CD14-positive monocyte (primary cell): ENCODE measurements at regions not wholly inside any gene's neighbourhood (a gene's known extent, or its start where the extent isn't known, plus 50 kb on each side); places are given as distances from the start of the nearest gene placed in this dataset.

ENCODE experiments used
- DNase-seq, 3 donors: peaks; one replicate each; pipeline ENCODE4 v3.0.0-alpha.2; 2011 to 2022
- H2AFZ ChIP-seq: 2 replicates; pipeline ENCODE4 v1.6.0; 2012; ENCODE audit warnings: mild to moderate bottlenecking, low read depth, low read length, inconsistent platforms; ENCODE audit not compliant: insufficient read depth, poor library complexity, severe bottlenecking
- H3K27ac ChIP-seq, 2 donors: 1 replicate in 1 of 2; 2 replicates in 1 of 2; pipeline ENCODE4 v1.5.1; 2012 to 2013; ENCODE audit warnings: low read length in 2 of 2, control low read depth in 1 of 2, inconsistent platforms in 1 of 2, low read depth in 1 of 2, mild to moderate bottlenecking in 1 of 2
- H3K27me3 ChIP-seq, 2 donors: one replicate each; pipeline versions ENCODE4 v1.6.0 to v1.6.1; 2011 to 2013; ENCODE audit warnings: low read length in 2 of 2; ENCODE audit not compliant: control insufficient read depth in 2 of 2, insufficient read depth in 2 of 2
- H3K36me3 ChIP-seq, 2 donors: replicated peaks in 1 of 2; 1 replicate in 1 of 2; 2 replicates in 1 of 2; pipeline versions ENCODE4 v1.5.1 to v1.6.1; 2012 to 2013; ENCODE audit warnings: low read length in 2 of 2, control low read depth in 1 of 2, inconsistent platforms in 1 of 2, mild to moderate bottlenecking in 1 of 2; ENCODE audit not compliant: insufficient read depth in 2 of 2, control insufficient read depth in 1 of 2
- H3K4me1 ChIP-seq, 2 donors: 1 replicate in 1 of 2; 2 replicates in 1 of 2; pipeline versions ENCODE4 v1.5.1 to v1.6.1; 2012 to 2013; ENCODE audit warnings: low read length in 2 of 2, control low read depth in 1 of 2, inconsistent platforms in 1 of 2, mild to moderate bottlenecking in 1 of 2, moderate library complexity in 1 of 2; ENCODE audit not compliant: insufficient read depth in 2 of 2, control insufficient read depth in 1 of 2
- H3K4me2 ChIP-seq: replicated peaks from 2 replicates; pipeline ENCODE3; 2012; ENCODE audit warnings: low read length, moderate library complexity, mild to moderate bottlenecking; ENCODE audit not compliant: poor library complexity, severe bottlenecking; ENCODE audit errors: extremely low read depth
- H3K4me3 ChIP-seq, 3 experiments: fragments of 200-600 bp in 1 of 3; sonication (generic) in 1 of 3; replicated peaks in 1 of 3; 1 replicate in 2 of 3; 2 replicates in 1 of 3; pipeline ENCODE4 v1.5.1; 2011 to 2013; ENCODE audit warnings: low read length in 3 of 3, mild to moderate bottlenecking in 3 of 3, control low read depth in 2 of 3, low read depth in 2 of 3, inconsistent platforms in 1 of 3, moderate library complexity in 1 of 3
- H3K79me2 ChIP-seq: 2 replicates; pipeline ENCODE4 v1.6.0; 2012; ENCODE audit warnings: mild to moderate bottlenecking, control low read depth, inconsistent platforms, low read length, moderate library complexity; ENCODE audit not compliant: insufficient read depth
- H3K9ac ChIP-seq: 2 replicates; pipeline ENCODE4 v1.6.0; 2017; ENCODE audit warnings: low read length, mild to moderate bottlenecking; ENCODE audit not compliant: insufficient read depth, poor library complexity, severe bottlenecking
- H3K9me3 ChIP-seq, 2 donors: replicated peaks in 1 of 2; 1 replicate in 1 of 2; 2 replicates in 1 of 2; pipeline versions ENCODE4 v1.5.1 to v1.6.1; 2012 to 2013; ENCODE audit warnings: low read length in 2 of 2, control low read depth in 1 of 2; ENCODE audit not compliant: control insufficient read depth in 1 of 2, insufficient read depth in 1 of 2
- H4K20me1 ChIP-seq: 2 replicates; pipeline ENCODE4 v1.6.0; 2012; ENCODE audit warnings: mild to moderate bottlenecking, low read length, control low read depth, moderate library complexity; ENCODE audit not compliant: insufficient read depth
- H3K27ac Mint-ChIP-seq, 7 donors: one replicate each; pipeline ENCODE4 v1.8.0; 2020; ENCODE audit warnings: mild to moderate bottlenecking in 7 of 7, mixed read lengths in 7 of 7, moderate library complexity in 6 of 7, inconsistent platforms in 2 of 7
- H3K27me3 Mint-ChIP-seq, 3 donors: one replicate each; pipeline ENCODE4 v1.8.0; 2021 to 2022; ENCODE audit warnings: low read depth in 3 of 3, mild to moderate bottlenecking in 3 of 3, mixed read lengths in 3 of 3, moderate library complexity in 3 of 3, inconsistent platforms in 1 of 3
- H3K36me3 Mint-ChIP-seq, 2 donors: one replicate each; pipeline ENCODE4 v1.8.0; 2020; ENCODE audit warnings: mixed read lengths in 2 of 2, inconsistent platforms in 1 of 2, mild to moderate bottlenecking in 1 of 2
- H3K4me1 Mint-ChIP-seq: one replicate; pipeline ENCODE4 v1.8.0; 2020; ENCODE audit warnings: mild to moderate bottlenecking, mixed read lengths
- H3K4me3 Mint-ChIP-seq, 2 donors: one replicate each; pipeline ENCODE4 v1.8.0; 2020; ENCODE audit warnings: mild to moderate bottlenecking in 2 of 2, mixed read lengths in 2 of 2, moderate library complexity in 1 of 2
- H3K9me3 Mint-ChIP-seq, 7 donors: one replicate each; pipeline ENCODE4 v1.8.0; 2020 to 2022; ENCODE audit warnings: mixed read lengths in 7 of 7, mild to moderate bottlenecking in 6 of 7, moderate library complexity in 6 of 7, inconsistent platforms in 2 of 7
- CTCF ChIP-seq: fragments of 200-600 bp; IDR thresholded peaks from one replicate; pipeline ENCODE4 v1.8.0; 2022; ENCODE audit warnings: antibody characterized with exemption, mild to moderate bottlenecking
- WGBS: methylation state at CpG from one replicate; pipeline ENCODE4 v1.1.5; 2013; ENCODE audit warnings: missing lambda C conversion rate; ENCODE audit not compliant: insufficient coverage; 5-methylcytosine and 5-hydroxymethylcytosine counted together
- intact Hi-C, 2 donors: fragments of 100-400 bp; cut with micrococcal nuclease; formaldehyde crosslinking; loops; one replicate each; pipeline versions ENCODE4 v1.15.0 to v1.15.1; 2023

GRCh38 chr2:24411488-24412151 is 51.3 kb upstream of the ITSN2 start:
- no peaks in the 10 kb centered on the region for H3K9me3 ChIP-seq
- H3K79me2 ChIP-seq: no peaks in the 10 kb centered on the region
- H3K9me3 Mint-ChIP-seq: no peaks in the 10 kb centered on the region
- H2AFZ ChIP-seq: peak overlapping the region; percentile 12
- H3K4me1 Mint-ChIP-seq: no peaks in the 10 kb centered on the region
- DNase-seq: no peak
- no peaks in the 10 kb centered on the region for H3K36me3 Mint-ChIP-seq
- intact Hi-C loops: loop anchor here (2.0 to 5.0 kb wide), 2 partner anchors 415 to 716 kb away; no protein-coding TSS in a partner anchor
- H3K27ac Mint-ChIP-seq: no peak overlapping the region
- H3K27me3 ChIP-seq: peaks cover 0 to 4% of the 10 kb centered on the region in 2 donors
- WGBS: 96% methylated on average over 3 of the region's 4 CpGs
- no peaks in the 10 kb centered on the region for H3K4me1 ChIP-seq
- no peak for TF ChIP-seq CTCF
- no peaks in the 10 kb centered on the region for H3K36me3 ChIP-seq
- no peaks in the 10 kb centered on the region for H4K20me1 ChIP-seq
- no peak overlapping the region for H3K4me2 ChIP-seq
- no peak overlapping the region for H3K9ac ChIP-seq
- H3K4me3 ChIP-seq: no peak overlapping the region
- H3K27ac ChIP-seq: no peak overlapping the region
- no peak overlapping the region for H3K4me3 Mint-ChIP-seq
- H3K27me3 Mint-ChIP-seq: peaks cover 0 to 9% (median 1%) of the 10 kb centered on the region in 3 donors

GRCh38 chr2:24410976-24411375 is 50.6 kb upstream of the ITSN2 start:
- DNase-seq: no peak
- Histone ChIP-seq H3K27me3 (peaks cover 0 to 4% of the 10 kb centered on the region in 2 donors), H3K4me1 (no peaks in the 10 kb centered on the region), H3K36me3 (no peaks in the 10 kb centered on the region), H3K79me2 (no peaks in the 10 kb centered on the region), H4K20me1 (no peaks in the 10 kb centered on the region), H2AFZ (peak overlapping the region; percentile 12), H3K9me3 (no peaks in the 10 kb centered on the region), H3K4me3 (no peak overlapping the region), H3K27ac (no peak overlapping the region), H3K9ac (no peak overlapping the region), H3K4me2 (no peak overlapping the region)
- no peak overlapping the region for H3K4me3 Mint-ChIP-seq
- peaks cover 0 to 9% (median 1%) of the 10 kb centered on the region in 3 donors for H3K27me3 Mint-ChIP-seq
- intact Hi-C loops: loop anchor here (2.0 to 5.0 kb wide), 2 partner anchors 416 to 716 kb away; no protein-coding TSS in a partner anchor
- no peak for TF ChIP-seq CTCF
- H3K4me1 Mint-ChIP-seq: no peaks in the 10 kb centered on the region
- H3K36me3 Mint-ChIP-seq: no peaks in the 10 kb centered on the region
- no peak overlapping the region for H3K27ac Mint-ChIP-seq
- WGBS: 100% methylated on average over 1 of the region's 2 CpGs
- H3K9me3 Mint-ChIP-seq: no peaks in the 10 kb centered on the region
